ENCODE measurements at regions not wholly inside any gene's neighbourhood (a gene's known extent, or its start where the extent isn't known, plus 50 kb on each side); places are given as distances from the start of the nearest gene placed in this dataset.

DNA sequence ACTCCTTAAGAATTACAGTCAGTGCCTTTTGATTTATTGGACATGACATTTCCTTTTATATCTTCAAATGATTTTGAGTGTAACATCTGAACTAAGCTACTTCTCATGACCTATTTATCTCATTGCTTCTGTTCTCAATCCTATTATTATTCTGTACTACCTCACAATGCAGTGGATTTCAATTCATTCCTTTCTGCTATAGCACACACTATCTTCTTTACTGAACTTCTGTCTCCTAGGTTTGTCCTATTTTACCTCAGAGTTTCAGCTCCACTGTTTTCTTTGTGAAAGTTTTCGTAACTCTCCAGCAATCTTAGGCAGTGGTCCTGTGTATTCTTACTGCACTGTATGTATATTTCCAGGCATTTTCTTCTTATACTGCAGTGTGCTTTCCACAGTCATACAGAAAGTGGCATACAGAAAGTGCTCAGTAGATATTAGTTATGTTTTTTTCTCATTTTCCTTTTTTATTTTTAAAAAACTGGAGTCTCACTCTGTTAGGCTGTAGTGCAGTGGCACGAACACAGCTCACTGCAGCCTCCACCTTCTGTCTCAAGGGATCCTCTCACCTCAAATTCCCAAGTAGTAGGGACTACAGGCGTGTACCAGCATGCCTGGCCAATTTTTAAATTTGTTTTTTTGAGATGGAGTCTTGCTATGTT lies 368.6 kb upstream of the RGS6 start:
- H3K27me3 ChIP-seq (ENCODE audit: control insufficient read depth in 2 of 2, insufficient read depth in 2 of 2, low read length in 2 of 2) = no peaks in the 10 kb centered on the region
- no peak for FAIRE-seq
- no peak for DNase-seq (ENCODE audit: extremely low read depth in 1 of 4, low spot score in 3 of 4)
- no peaks in the 10 kb centered on the region for H3K9me3 ChIP-seq (replicated peaks; ENCODE audit: control insufficient read depth, insufficient read depth, low read depth, low read length)
- no peak for ATAC-seq
- no peak overlapping the region for H3K4me3 ChIP-seq
- no peak overlapping the region for H3K4me2 ChIP-seq (ENCODE audit: insufficient read depth, low read length)
- ChIA-PET POLR2A (interaction anchor here (1.1 kb wide), 1 partner anchor 14 kb away, joined by 4 read pairs; no protein-coding TSS in a partner anchor), CTCF (ENCODE audit: low intra/inter-chr PET ratio) (no interaction called here)
- no peaks in the 10 kb centered on the region for H3K36me3 ChIP-seq (ENCODE audit: control insufficient read depth, insufficient read depth, low read length)
- H3K4me1 ChIP-seq (replicated peaks in 1 of 2; ENCODE audit: control insufficient read depth in 2 of 2, insufficient read depth in 2 of 2, low read length in 2 of 2) = no peaks in the 10 kb centered on the region
- no peak overlapping the region for H3K9ac ChIP-seq (ENCODE audit: insufficient read depth in 1 of 2, low read depth in 2 of 2, low read length in 2 of 2)
- WGBS (ENCODE audit: insufficient coverage, low coverage, missing lambda C conversion rate) = 67% methylated on average over 3 of the region's 3 CpGs
- no peak overlapping the region for H2AFZ ChIP-seq (ENCODE audit: low read depth, low read length)
- no peaks in the 10 kb centered on the region for H3K9me1 ChIP-seq (ENCODE audit: control insufficient read depth, insufficient read depth, low read length)
- no peaks in the 10 kb centered on the region for H4K20me1 ChIP-seq (replicated peaks; ENCODE audit: control insufficient read depth, insufficient read depth, low read length)
- H3K79me2 ChIP-seq (ENCODE audit: control insufficient read depth, insufficient read depth, low read length) = no peaks in the 10 kb centered on the region
- no TSS peak for BruUV-seq (replicated peaks)
- H3K27ac ChIP-seq (ENCODE audit: extremely low read depth, low read depth, low read length) = no peak overlapping the region
- intact Hi-C loops (cut with micrococcal nuclease) (no loop called here), in situ Hi-C loops (cut with MboI) (no loop called here)
- TF ChIP-seq POLR2A (conservative IDR thresholded peaks at IDR 0.05) (no peak), ZNF830 (CRISPR knock-in tag; IDR thresholded peaks at IDR 0.05) (no peak), MIER1 (IDR thresholded peaks at IDR 0.05; ENCODE audit: low read depth) (no peak), EP300 (IDR thresholded peaks at IDR 0.05; ENCODE audit: low read length) (no peak), MAZ (CRISPR knock-in tag; conservative IDR thresholded peaks at IDR 0.05 in 1 of 2, IDR thresholded peaks at IDR 0.05 in 1 of 2) (no peak), BCOR (IDR thresholded peaks at IDR 0.05) (no peak), TAL1 (IDR thresholded peaks at IDR 0.05) (no peak), SRSF1 (IDR thresholded peaks at IDR 0.05; ENCODE audit: low read depth, low read length) (no peak)
- TF ChIP-seq, protein P1, sequence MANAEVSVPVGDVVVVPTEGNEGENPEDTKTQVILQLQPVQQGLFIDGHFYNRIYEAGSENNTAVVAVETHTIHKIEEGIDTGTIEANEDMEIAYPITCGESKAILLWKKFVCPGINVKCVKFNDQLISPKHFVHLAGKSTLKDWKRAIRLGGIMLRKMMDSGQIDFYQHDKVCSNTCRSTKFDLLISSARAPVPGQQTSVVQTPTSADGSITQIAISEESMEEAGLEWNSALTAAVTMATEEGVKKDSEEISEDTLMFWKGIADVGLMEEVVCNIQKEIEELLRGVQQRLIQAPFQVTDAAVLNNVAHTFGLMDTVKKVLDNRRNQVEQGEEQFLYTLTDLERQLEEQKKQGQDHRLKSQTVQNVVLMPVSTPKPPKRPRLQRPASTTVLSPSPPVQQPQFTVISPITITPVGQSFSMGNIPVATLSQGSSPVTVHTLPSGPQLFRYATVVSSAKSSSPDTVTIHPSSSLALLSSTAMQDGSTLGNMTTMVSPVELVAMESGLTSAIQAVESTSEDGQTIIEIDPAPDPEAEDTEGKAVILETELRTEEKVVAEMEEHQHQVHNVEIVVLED (CRISPR knock-in tag; IDR thresholded peaks at IDR 0.05) = no peak
- TF ChIP-seq, protein P2, sequence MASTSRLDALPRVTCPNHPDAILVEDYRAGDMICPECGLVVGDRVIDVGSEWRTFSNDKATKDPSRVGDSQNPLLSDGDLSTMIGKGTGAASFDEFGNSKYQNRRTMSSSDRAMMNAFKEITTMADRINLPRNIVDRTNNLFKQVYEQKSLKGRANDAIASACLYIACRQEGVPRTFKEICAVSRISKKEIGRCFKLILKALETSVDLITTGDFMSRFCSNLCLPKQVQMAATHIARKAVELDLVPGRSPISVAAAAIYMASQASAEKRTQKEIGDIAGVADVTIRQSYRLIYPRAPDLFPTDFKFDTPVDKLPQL (IDR thresholded peaks at IDR 0.05; ENCODE audit: extremely low read depth, insufficient read length) = no peak
- TF ChIP-seq, protein P3, sequence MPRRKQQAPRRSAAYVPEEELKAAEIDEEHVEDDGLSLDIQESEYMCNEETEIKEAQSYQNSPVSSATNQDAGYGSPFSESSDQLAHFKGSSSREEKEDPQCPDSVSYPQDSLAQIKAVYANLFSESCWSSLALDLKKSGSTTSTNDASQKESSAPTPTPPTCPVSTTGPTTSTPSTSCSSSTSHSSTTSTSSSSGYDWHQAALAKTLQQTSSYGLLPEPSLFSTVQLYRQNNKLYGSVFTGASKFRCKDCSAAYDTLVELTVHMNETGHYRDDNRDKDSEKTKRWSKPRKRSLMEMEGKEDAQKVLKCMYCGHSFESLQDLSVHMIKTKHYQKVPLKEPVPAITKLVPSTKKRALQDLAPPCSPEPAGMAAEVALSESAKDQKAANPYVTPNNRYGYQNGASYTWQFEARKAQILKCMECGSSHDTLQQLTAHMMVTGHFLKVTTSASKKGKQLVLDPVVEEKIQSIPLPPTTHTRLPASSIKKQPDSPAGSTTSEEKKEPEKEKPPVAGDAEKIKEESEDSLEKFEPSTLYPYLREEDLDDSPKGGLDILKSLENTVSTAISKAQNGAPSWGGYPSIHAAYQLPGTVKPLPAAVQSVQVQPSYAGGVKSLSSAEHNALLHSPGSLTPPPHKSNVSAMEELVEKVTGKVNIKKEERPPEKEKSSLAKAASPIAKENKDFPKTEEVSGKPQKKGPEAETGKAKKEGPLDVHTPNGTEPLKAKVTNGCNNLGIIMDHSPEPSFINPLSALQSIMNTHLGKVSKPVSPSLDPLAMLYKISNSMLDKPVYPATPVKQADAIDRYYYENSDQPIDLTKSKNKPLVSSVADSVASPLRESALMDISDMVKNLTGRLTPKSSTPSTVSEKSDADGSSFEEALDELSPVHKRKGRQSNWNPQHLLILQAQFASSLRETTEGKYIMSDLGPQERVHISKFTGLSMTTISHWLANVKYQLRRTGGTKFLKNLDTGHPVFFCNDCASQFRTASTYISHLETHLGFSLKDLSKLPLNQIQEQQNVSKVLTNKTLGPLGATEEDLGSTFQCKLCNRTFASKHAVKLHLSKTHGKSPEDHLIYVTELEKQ (CRISPR knock-in tag; IDR thresholded peaks at IDR 0.05) = no peak
- TF ChIP-seq, protein P4, sequence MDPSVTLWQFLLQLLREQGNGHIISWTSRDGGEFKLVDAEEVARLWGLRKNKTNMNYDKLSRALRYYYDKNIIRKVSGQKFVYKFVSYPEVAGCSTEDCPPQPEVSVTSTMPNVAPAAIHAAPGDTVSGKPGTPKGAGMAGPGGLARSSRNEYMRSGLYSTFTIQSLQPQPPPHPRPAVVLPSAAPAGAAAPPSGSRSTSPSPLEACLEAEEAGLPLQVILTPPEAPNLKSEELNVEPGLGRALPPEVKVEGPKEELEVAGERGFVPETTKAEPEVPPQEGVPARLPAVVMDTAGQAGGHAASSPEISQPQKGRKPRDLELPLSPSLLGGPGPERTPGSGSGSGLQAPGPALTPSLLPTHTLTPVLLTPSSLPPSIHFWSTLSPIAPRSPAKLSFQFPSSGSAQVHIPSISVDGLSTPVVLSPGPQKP (CRISPR knock-in tag; IDR thresholded peaks at IDR 0.05) = no peak

Measured in K562 (cell line).